ENCODE measurements at regions not wholly inside any gene's neighbourhood (a gene's known extent, or its start where the extent isn't known, plus 50 kb on each side); places are given as distances from the start of the nearest gene placed in this dataset.

GRCh38 chr1:235056937-235057336 is 71.7 kb downstream of the TOMM20 start:
- no peak for TF ChIP-seq POLR2A (IDR thresholded peaks at IDR 0.05; ENCODE audit: low read length)
- TF ChIP-seq GATA1 (IDR thresholded peaks at IDR 0.05; ENCODE audit: low read depth, low read length): no peak
